ENCODE measurements at regions not wholly inside any gene's neighbourhood (a gene's known extent, or its start where the extent isn't known, plus 50 kb on each side); places are given as distances from the start of the nearest gene placed in this dataset.

- no peak for TF ChIP-seq POLR2A (IDR thresholded peaks at IDR 0.05)
- no peak for TF ChIP-seq POLR2AphosphoS5 (IDR thresholded peaks at IDR 0.05; ENCODE audit: insufficient read depth in 1 of 2, low read depth in 1 of 2)
- TF ChIP-seq CTCF (IDR thresholded peaks at IDR 0.05), result no peak
Measured at GRCh38 chr2:16072638-16073290, 132.4 kb downstream of the MYCN start.
